Cardiac muscle cell (in vitro differentiated cells and primary cell): ENCODE measurements at regions not wholly inside any gene's neighbourhood (a gene's known extent, or its start where the extent isn't known, plus 50 kb on each side); places are given as distances from the start of the nearest gene placed in this dataset.

Experiments used
- DNase-seq, 2 donors: peaks; one replicate each; pipeline versions ENCODE4 v3.0.0 to v3.0.0-alpha.2; 2010 to 2017; ENCODE audit warnings: low read depth in 1 of 2, low spot score in 1 of 2
- H3K27ac ChIP-seq: fragments of 200-600 bp; sonication (generic); 2 replicates; pipeline ENCODE4 v1.5.1; 2016
- H3K27me3 ChIP-seq: fragments of 200-600 bp; sonication (generic); 2 replicates; pipeline ENCODE4 v1.6.0; 2016; ENCODE audit warnings: control low read depth
- H3K36me3 ChIP-seq: fragments of 200-600 bp; sonication (generic); 2 replicates; pipeline ENCODE4 v1.5.1; 2016; ENCODE audit warnings: control low read depth
- H3K4me1 ChIP-seq: fragments of 200-600 bp; sonication (generic); 2 replicates; pipeline ENCODE4 v1.8.1; 2017; ENCODE audit warnings: low read depth, mild to moderate bottlenecking, mixed run types
- H3K4me3 ChIP-seq: fragments of 200-600 bp; sonication (generic); 2 replicates; pipeline ENCODE4 v1.5.1; 2016; ENCODE audit warnings: mild to moderate bottlenecking
- H3K9me3 ChIP-seq: fragments of 200-600 bp; sonication (generic); 2 replicates; pipeline ENCODE4 v1.5.1; 2017; ENCODE audit warnings: low read depth, mild to moderate bottlenecking, control low read depth
- TF ChIP-seq, protein P1 (sequence below): IDR thresholded peaks from 2 replicates; pipeline ENCODE4 v1.5.1; 2012; ENCODE audit warnings: low read depth, mild to moderate bottlenecking, low read length

- no peak overlapping the region for H3K4me3 ChIP-seq
- H3K27ac ChIP-seq = no peak overlapping the region
- DNase-seq = no peak
- TF ChIP-seq, protein P1, sequence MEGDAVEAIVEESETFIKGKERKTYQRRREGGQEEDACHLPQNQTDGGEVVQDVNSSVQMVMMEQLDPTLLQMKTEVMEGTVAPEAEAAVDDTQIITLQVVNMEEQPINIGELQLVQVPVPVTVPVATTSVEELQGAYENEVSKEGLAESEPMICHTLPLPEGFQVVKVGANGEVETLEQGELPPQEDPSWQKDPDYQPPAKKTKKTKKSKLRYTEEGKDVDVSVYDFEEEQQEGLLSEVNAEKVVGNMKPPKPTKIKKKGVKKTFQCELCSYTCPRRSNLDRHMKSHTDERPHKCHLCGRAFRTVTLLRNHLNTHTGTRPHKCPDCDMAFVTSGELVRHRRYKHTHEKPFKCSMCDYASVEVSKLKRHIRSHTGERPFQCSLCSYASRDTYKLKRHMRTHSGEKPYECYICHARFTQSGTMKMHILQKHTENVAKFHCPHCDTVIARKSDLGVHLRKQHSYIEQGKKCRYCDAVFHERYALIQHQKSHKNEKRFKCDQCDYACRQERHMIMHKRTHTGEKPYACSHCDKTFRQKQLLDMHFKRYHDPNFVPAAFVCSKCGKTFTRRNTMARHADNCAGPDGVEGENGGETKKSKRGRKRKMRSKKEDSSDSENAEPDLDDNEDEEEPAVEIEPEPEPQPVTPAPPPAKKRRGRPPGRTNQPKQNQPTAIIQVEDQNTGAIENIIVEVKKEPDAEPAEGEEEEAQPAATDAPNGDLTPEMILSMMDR = no peak
- no peaks in the 10 kb centered on the region for H3K36me3 ChIP-seq
- H3K9me3 ChIP-seq = no peaks in the 10 kb centered on the region
- peaks cover 3% of the 10 kb centered on the region for H3K27me3 ChIP-seq
- no peaks in the 10 kb centered on the region for H3K4me1 ChIP-seq
Measured at GRCh38 chr11:11043721-11044120, 185.9 kb upstream of the ZBED5 start.

DNA sequence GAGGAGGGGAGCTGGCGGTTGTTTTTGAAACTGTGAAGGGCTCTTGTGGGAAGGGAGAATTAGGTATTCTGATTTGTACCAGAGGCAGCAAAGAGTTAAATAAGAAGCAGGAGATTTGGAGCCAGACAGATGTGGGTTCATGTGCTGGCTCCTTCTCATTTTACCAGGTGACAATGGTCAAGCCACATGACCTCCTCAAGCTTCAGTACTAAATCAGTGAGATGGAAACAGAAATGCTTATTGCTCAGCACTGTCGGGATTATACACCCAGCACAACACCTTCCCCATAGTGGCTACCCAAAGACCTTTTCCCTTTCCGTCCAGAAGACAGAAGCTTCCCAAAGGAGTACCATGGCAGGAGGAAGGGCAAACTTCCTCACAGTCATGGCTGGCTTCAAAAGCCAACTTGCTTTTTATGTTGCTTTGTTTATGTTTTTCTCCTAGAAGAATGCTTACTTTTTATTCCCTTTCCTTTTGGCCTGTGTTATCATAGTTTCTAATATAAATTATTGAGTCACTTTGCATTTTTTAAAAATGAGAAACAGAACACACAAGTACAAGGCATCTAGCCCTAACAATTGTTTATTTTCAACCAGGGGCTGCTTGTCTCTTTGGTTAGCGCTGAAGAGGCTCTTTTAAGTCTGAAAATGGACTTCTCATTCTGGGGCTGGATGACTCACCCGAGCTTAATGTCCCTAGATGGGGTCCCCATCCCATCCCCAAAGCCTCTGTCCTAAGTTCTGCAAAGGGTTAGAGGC lies 181.5 kb upstream of the ZBED5 start:
- H3K4me1 ChIP-seq = no peaks in the 10 kb centered on the region
- peaks cover 3% of the 10 kb centered on the region for H3K27me3 ChIP-seq
- no peaks in the 10 kb centered on the region for H3K36me3 ChIP-seq
- no peak overlapping the region for H3K4me3 ChIP-seq
- TF ChIP-seq, protein P1 = no peak
- H3K27ac ChIP-seq = no peak overlapping the region
- no peaks in the 10 kb centered on the region for H3K9me3 ChIP-seq
- DNase-seq = no peak

- no peaks in the 10 kb centered on the region for H3K36me3 ChIP-seq
- no peak overlapping the region for H3K27ac ChIP-seq
- H3K4me1 ChIP-seq = no peaks in the 10 kb centered on the region
- no peak overlapping the region for H3K4me3 ChIP-seq
- DNase-seq = no peak
- peaks cover 3% of the 10 kb centered on the region for H3K27me3 ChIP-seq
- H3K9me3 ChIP-seq = no peaks in the 10 kb centered on the region
- TF ChIP-seq, protein P1 = no peak
Measured at GRCh38 chr11:11038782-11039181, 180.9 kb upstream of the ZBED5 start.

DNA sequence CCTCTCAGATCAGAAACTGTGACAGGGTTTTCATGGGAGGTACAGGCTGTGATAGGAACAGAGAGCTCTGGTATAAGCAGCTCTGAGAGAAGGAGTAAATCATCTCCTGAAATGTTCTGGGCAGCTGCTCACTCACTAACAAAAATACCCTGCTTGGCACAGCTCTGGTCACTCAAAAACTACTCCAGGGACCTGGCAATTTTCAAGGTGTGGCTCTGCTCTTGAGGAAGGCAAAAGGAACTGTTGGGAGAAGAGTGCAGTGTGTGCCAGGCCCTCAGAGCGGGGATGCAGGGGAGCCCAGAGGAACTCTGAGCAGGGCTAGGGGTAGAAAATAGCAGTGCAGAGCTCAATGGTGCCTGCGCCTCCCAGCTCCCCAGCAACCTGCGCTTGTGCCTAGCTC lies 180.5 kb upstream of the ZBED5 start:
- H3K9me3 ChIP-seq = no peaks in the 10 kb centered on the region
- no peak overlapping the region for H3K27ac ChIP-seq
- no peak for DNase-seq
- no peaks in the 10 kb centered on the region for H3K36me3 ChIP-seq
- no peaks in the 10 kb centered on the region for H3K4me1 ChIP-seq
- H3K27me3 ChIP-seq = peaks cover 3% of the 10 kb centered on the region
- no peak overlapping the region for H3K4me3 ChIP-seq
- TF ChIP-seq, protein P1 = no peak

- DNase-seq = peak; percentile 76 to 86
- no peak overlapping the region for H3K27ac ChIP-seq
- no peaks in the 10 kb centered on the region for H3K36me3 ChIP-seq
- H3K4me1 ChIP-seq = no peaks in the 10 kb centered on the region
- H3K9me3 ChIP-seq = no peaks in the 10 kb centered on the region
- no peaks in the 10 kb centered on the region for H3K27me3 ChIP-seq
- TF ChIP-seq, protein P1 = peak; percentile 74
- no peak overlapping the region for H3K4me3 ChIP-seq
Measured at GRCh38 chr11:11036848-11037732, 179.2 kb upstream of the ZBED5 start.
